SU-DHL-6 (cell line): ENCODE measurements at regions not wholly inside any gene's neighbourhood (a gene's known extent, or its start where the extent isn't known, plus 50 kb on each side); places are given as distances from the start of the nearest gene placed in this dataset.

ENCODE experiments used
- H2AFZ ChIP-seq: fragments of 200-600 bp; sonication (generic); 2 replicates; pipeline ENCODE4 v1.6.1; 2014; ENCODE audit warnings: low read depth, mild to moderate bottlenecking, moderate library complexity, mixed read lengths, antibody characterized with exemption, low read length; ENCODE audit not compliant: severe bottlenecking
- H3F3A ChIP-seq: fragments of 200-600 bp; shearing (Covaris generic); 2 replicates; pipeline ENCODE4 v1.6.0; 2016; ENCODE audit warnings: antibody characterized with exemption, mild to moderate bottlenecking; ENCODE audit not compliant: insufficient read depth
- H3K27ac ChIP-seq: fragments of 200-600 bp; sonication (generic); 2 replicates; pipeline ENCODE4 v1.5.1; 2016; ENCODE audit warnings: low read depth, mild to moderate bottlenecking, low read length, moderate library complexity, mixed read lengths
- H3K27me3 ChIP-seq: fragments of 200-600 bp; sonication (generic), shearing (Covaris generic); 2 replicates; pipeline ENCODE4 v1.6.0; 2014; ENCODE audit warnings: mild to moderate bottlenecking, low read length
- H3K36me3 ChIP-seq: fragments of 200-600 bp; sonication (generic); 2 replicates; pipeline ENCODE4 v1.6.1; 2014; ENCODE audit warnings: mild to moderate bottlenecking, low read length, mixed read lengths
- H3K4me2 ChIP-seq: fragments of 300-600, 200-600 bp; shearing (Covaris generic), sonication (generic); 2 replicates; pipeline ENCODE4 v1.6.0; 2014; ENCODE audit warnings: low read length, low read depth, mild to moderate bottlenecking; ENCODE audit not compliant: poor library complexity, severe bottlenecking
- H3K4me3 ChIP-seq: fragments of 200-600 bp; sonication (generic); 2 replicates; pipeline ENCODE4 v1.5.1; 2014; ENCODE audit warnings: antibody characterized with exemption, low read length, mild to moderate bottlenecking, mixed read lengths; ENCODE audit not compliant: insufficient read depth, poor library complexity, severe bottlenecking
- H3K79me2 ChIP-seq: fragments of 200-600 bp; sonication (generic); 2 replicates; pipeline ENCODE4 v1.6.1; 2014; ENCODE audit warnings: mild to moderate bottlenecking, low read length, moderate library complexity; ENCODE audit not compliant: insufficient read depth
- H3K9ac ChIP-seq: fragments of 200-600 bp; sonication (generic); 2 replicates; pipeline ENCODE4 v1.7.0; 2014; ENCODE audit warnings: mild to moderate bottlenecking, low read length
- H3K9me2 ChIP-seq: fragments of 200-600 bp; sonication (generic); replicated peaks from 2 replicates; pipeline ENCODE4 v1.6.1; 2014; ENCODE audit warnings: low read length; ENCODE audit not compliant: insufficient read depth
- H3K9me3 ChIP-seq: fragments of 200-600 bp; sonication (generic); 2 replicates; pipeline ENCODE4 v1.6.1; 2014; ENCODE audit warnings: low read length, mixed read lengths; ENCODE audit not compliant: insufficient read depth
- H4K20me1 ChIP-seq: fragments of 200-600 bp; sonication (generic); 2 replicates; pipeline ENCODE4 v1.6.1; 2014; ENCODE audit warnings: low read depth, mild to moderate bottlenecking, antibody characterized with exemption, low read length, moderate library complexity, mixed read lengths
- EZH2phosphoT487 ChIP-seq: fragments of 200-600 bp; sonication (generic), shearing (Covaris generic); conservative IDR thresholded peaks from 2 replicates; pipeline ENCODE4 v1.6.1; 2018; ENCODE audit warnings: mild to moderate bottlenecking, antibody characterized with exemption, low read length, moderate library complexity, mixed read lengths
- TF ChIP-seq, protein P1 (sequence below): fragments of 200-600 bp; sonication (generic); IDR thresholded peaks from one replicate; pipeline ENCODE4 v1.5.1; 2017; ENCODE audit warnings: antibody characterized with exemption, mild to moderate bottlenecking, low read length, moderate library complexity; ENCODE audit not compliant: insufficient read depth, poor library complexity, severe bottlenecking

DNA sequence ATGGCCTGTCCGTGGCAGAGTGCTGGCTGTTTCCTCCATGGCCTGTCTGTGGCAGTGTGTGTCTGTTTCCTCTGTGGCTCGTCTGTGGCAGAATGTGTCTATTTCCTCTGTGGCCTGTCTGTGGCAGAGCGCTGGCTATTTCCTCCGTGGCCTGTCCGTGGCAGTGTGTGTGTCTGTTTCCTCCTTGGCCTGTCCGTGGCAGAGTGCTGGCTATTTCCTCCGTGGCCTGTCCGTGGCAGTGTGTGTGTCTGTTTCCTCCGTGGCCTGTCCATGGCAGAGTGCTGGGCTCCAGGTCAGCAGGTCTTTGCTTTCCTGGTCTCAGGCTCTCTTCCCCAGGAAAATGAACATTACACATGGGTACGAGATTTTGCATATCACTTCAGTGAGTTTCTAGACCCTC, 138.4 kb upstream of the IPO9 start:
- Histone ChIP-seq H3K4me3 (no peak overlapping the region), H2AFZ (no peak overlapping the region), H3K9me3 (no peaks in the 10 kb centered on the region), H3K79me2 (no peaks in the 10 kb centered on the region), H3K4me2 (no peak overlapping the region), H3K9me2 (no peaks in the 10 kb centered on the region), H3K36me3 (no peaks in the 10 kb centered on the region), H4K20me1 (no peaks in the 10 kb centered on the region), H3K27ac (no peak overlapping the region), H3F3A (no peaks in the 10 kb centered on the region), H3K27me3 (no peaks in the 10 kb centered on the region), H3K9ac (no peak overlapping the region)
- no peak for TF ChIP-seq EZH2phosphoT487
- TF ChIP-seq, protein P1, sequence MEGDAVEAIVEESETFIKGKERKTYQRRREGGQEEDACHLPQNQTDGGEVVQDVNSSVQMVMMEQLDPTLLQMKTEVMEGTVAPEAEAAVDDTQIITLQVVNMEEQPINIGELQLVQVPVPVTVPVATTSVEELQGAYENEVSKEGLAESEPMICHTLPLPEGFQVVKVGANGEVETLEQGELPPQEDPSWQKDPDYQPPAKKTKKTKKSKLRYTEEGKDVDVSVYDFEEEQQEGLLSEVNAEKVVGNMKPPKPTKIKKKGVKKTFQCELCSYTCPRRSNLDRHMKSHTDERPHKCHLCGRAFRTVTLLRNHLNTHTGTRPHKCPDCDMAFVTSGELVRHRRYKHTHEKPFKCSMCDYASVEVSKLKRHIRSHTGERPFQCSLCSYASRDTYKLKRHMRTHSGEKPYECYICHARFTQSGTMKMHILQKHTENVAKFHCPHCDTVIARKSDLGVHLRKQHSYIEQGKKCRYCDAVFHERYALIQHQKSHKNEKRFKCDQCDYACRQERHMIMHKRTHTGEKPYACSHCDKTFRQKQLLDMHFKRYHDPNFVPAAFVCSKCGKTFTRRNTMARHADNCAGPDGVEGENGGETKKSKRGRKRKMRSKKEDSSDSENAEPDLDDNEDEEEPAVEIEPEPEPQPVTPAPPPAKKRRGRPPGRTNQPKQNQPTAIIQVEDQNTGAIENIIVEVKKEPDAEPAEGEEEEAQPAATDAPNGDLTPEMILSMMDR = no peak

GRCh38 chr1:201691716-201692554, 137.0 kb upstream of the IPO9 start:
- Histone ChIP-seq H3K4me3 (no peak overlapping the region), H3K9me2 (no peaks in the 10 kb centered on the region), H3K36me3 (no peaks in the 10 kb centered on the region), H3K9me3 (no peaks in the 10 kb centered on the region), H2AFZ (no peak overlapping the region), H3K27ac (no peak overlapping the region), H3K4me2 (no peak overlapping the region), H4K20me1 (no peaks in the 10 kb centered on the region), H3K9ac (no peak overlapping the region), H3K79me2 (no peaks in the 10 kb centered on the region), H3K27me3 (no peaks in the 10 kb centered on the region), H3F3A (no peaks in the 10 kb centered on the region)
- TF ChIP-seq EZH2phosphoT487 = no peak
- TF ChIP-seq, protein P1 = no peak

DNA sequence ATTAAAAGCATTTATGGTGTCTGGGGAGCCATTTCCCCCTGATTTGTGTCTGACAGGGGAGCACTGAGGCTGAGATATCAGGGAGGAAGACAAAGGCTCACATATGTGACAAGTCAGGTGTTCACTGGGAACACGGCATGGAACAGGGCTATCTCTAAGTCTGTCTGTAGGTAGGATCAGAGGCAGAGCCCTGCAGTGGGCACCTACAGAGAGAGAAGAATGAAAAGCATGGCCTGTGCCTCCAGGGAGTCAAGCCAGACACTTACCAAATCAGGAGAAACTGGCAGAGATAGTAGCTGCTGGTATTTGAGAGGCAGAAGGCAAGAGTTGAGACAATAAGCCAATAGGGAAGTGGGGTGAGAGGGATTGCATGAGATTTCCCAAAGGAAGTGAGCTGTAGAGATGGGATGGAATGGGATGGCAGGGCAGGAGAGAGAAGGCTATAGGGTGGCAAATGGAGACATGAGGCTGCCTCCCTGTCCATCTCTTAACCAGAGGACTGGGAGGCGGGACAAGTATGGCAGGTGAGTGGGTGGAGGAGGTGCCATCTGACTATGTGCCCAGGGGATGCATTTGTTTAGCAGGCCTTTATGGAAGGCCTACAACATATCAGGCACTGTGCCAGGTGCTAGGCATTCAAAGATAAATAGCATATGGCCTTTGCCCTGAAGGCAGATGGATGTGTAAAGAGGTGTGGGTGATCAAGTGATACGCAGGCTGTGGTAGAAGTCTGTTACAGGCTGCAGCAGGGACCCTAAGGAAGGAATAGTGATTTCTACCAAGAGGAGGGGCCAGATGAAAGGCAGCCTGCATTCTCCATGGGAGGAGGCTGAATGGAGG, 136.2 kb upstream of the IPO9 start:
- TF ChIP-seq, protein P1 = no peak
- TF ChIP-seq EZH2phosphoT487 = no peak
- H3K9me3 ChIP-seq = no peaks in the 10 kb centered on the region
- H3K79me2 ChIP-seq = no peaks in the 10 kb centered on the region
- H3K4me3 ChIP-seq = no peak overlapping the region
- no peak overlapping the region for H3K9ac ChIP-seq
- H3F3A ChIP-seq = no peaks in the 10 kb centered on the region
- no peaks in the 10 kb centered on the region for H3K27me3 ChIP-seq
- no peak overlapping the region for H3K27ac ChIP-seq
- no peaks in the 10 kb centered on the region for H4K20me1 ChIP-seq
- H3K9me2 ChIP-seq = no peaks in the 10 kb centered on the region
- no peak overlapping the region for H3K4me2 ChIP-seq
- no peak overlapping the region for H2AFZ ChIP-seq
- H3K36me3 ChIP-seq = no peaks in the 10 kb centered on the region
